ENCODE measurements at regions not wholly inside any gene's neighbourhood (a gene's known extent, or its start where the extent isn't known, plus 50 kb on each side); places are given as distances from the start of the nearest gene placed in this dataset.
"Not testable (repeated sequence)": the region's sequence is repeated elsewhere in the genome, so short reads cannot be mapped to it uniquely, and the experiment has no call there.

- DNase-seq: no peak
Measured at GRCh38 chr16:79402920-79403319, 197.6 kb downstream of the MAF start.

DNA sequence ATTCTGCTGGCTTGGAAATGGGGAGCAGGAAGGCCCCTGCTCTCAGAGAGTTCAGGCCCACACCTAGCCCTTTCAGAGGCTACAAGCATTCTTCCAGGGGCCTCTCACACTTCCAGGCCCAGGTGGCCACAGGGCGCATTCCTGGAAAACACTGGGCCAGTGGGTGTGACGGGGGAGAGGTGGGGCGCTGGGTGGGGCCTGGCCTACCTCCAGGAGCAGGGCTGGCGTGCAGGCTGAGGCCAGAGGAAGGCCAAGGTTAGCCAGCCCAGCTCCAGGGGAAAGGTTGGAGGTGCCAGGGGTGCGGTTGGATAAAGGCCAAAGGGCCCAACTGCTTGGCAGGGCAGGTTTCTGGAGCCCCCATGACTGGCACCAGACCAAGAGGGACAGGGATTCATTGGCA lies 198.2 kb downstream of the MAF start:
- no peak for DNase-seq

DNA sequence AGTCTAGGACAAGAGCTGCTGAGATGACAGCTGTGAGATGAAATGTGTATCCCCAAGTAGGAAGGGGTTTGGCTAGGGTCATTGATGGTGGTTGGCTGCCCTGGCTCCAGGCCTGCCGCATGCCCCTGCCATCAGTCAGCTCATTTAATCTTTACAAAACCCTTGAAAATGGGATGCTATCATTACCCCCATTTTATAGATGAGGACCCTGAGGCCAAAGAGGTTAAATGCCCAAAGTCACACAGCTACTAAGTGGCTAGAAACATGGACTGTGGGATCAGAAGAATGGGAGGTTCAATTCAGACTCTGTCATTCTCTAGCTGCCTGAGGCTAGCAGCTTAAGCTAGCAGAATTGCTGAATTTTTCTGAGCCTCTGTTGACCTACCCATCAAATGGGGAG lies 198.8 kb downstream of the MAF start:
- DNase-seq: no peak

DNA sequence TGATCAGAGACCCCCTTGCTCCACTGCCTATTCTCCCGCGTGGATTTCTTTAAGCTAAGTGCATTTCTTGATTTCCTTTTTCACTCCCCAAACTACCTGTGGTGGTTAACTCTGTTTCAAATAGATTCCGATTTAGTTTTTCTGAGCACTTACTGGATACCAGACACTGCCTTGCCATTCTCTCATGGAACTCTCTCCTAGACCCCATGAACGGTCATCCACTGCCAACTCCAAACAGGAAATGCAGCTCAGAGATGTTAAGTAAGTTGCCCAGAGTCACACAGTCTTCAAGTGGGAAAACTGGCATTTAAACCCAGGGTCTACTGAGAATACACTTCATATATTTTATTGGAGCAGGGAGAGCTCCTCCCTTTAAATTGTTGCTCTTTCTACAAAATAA lies 199.4 kb downstream of the MAF start:
- DNase-seq: no peak

- DNase-seq: no peak
Measured at GRCh38 chr16:79400462-79401149, 199.9 kb downstream of the MAF start.

GRCh38 chr16:79395591-79395990 lies 204.9 kb downstream of the MAF start:
- no peak for DNase-seq

GRCh38 chr16:79394206-79394605 lies 206.3 kb downstream of the MAF start:
- DNase-seq: no peak

- DNase-seq: no peak
Measured at GRCh38 chr16:79393564-79393963, 207.0 kb downstream of the MAF start.

GRCh38 chr16:79393127-79393526 lies 207.4 kb downstream of the MAF start:
- no peak for DNase-seq

DNA sequence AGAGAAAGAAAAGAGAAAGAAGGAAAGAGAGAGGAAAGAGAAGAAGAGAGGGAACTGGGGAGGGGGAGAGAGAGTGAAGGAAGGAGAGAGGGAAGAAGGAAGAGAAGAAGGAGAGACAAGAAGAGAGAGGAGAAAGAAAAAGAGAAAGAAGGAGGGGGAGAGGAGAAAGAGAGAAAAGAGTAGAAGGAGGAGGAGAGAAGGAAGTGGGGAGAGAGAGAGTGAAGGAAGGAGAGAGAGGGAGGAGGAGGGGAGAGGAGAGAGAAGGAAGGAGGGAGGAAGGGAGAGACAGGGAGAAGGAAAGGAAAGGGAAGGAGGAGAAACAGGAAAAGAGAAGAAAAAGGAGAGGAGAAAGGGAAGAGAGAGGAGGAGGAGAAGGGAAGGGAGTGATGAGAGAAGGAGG lies 208.5 kb downstream of the MAF start:
- no peak for DNase-seq

- DNase-seq: no peak
Measured at GRCh38 chr16:79391395-79391794, 209.1 kb downstream of the MAF start.

- DNase-seq: no peak
Measured at GRCh38 chr16:79390481-79391051, 210.0 kb downstream of the MAF start.

DNA sequence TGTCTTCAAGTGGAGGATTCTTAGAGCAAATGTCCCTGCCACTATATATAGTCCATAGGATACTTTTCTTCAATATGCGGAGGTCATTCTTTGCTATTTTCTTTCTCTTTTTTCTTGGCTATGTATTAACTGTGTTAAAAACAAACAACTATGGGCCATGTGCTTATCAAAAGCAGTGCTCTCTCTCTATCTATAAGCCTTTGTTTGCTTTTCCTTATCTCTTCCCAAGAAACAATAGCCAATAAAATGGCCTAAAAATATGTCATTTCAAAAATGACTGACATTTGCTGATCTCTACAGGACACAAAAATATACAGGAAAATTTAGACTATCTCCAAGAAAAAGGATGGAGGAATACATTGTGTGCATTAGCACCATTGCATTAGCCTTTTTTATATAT lies 212.1 kb downstream of the MAF start:
- no peak for DNase-seq

- no peak for DNase-seq
Measured at GRCh38 chr16:79386299-79386698, 214.2 kb downstream of the MAF start.

- DNase-seq: no peak
Measured at GRCh38 chr16:79381603-79382042, 218.9 kb downstream of the MAF start.

DNA sequence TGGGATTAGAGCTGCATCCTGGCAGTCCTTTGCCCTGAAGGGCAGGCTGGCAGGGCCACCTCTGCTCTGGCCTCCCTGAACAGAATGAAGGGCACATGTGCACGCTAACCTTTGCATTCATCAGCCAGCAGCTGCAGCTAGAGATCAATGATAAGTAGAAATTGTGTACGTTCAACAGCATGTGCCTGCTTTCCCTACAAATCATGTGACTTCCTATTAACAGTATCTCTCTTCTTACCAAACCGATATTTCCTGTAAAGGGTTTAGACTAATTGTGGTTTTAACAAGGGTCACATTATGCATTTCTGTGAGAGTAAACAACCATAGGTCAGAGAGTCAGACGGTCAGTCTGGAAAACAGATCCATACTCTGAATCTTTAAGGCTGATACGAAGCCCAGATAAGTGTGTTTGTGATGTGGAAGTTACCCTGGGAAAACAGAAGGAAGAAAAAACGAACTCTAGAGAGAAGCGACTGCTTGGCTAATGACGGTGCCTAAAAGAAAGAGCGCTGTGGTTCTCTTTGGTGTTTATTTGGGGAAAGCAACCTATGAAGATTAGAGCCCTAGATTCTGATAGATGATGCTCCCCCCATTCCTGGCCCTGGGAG lies 219.4 kb downstream of the MAF start:
- no peak for DNase-seq

- DNase-seq: no peak
Measured at GRCh38 chr16:79379095-79379494, 221.4 kb downstream of the MAF start.

- DNase-seq: not testable (repeated sequence)
Measured at GRCh38 chr16:79377082-79377481, 223.5 kb downstream of the MAF start.

GRCh38 chr16:79375351-79375750 lies 225.2 kb downstream of the MAF start:
- no peak for DNase-seq

- no peak for DNase-seq
Measured at GRCh38 chr16:79372503-79373184, 227.9 kb downstream of the MAF start.

- DNase-seq: no peak
Measured at GRCh38 chr16:79370736-79371135, 229.8 kb downstream of the MAF start.

- no peak for DNase-seq
Measured at GRCh38 chr16:79369796-79370195, 230.7 kb downstream of the MAF start.

DNA sequence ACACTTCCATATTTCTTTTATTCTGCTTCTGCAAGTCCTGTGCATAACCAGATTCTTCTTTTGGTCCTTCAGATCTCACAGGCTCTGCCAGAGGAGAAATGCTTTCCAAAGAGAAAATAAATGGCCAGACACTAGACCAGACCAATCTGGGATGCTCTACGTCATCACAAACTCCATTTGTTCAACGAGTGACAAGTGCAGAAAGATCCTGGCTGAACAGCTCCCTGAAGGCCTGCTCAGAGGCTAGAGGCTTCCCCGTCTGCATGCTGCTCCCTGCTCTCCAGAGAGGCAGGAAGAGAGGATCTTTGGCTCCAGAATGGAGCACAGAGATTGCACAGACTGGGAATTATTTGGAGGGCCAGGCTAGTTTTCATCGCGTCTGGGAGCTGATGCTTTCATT lies 232.7 kb downstream of the MAF start:
- no peak for DNase-seq

DNA sequence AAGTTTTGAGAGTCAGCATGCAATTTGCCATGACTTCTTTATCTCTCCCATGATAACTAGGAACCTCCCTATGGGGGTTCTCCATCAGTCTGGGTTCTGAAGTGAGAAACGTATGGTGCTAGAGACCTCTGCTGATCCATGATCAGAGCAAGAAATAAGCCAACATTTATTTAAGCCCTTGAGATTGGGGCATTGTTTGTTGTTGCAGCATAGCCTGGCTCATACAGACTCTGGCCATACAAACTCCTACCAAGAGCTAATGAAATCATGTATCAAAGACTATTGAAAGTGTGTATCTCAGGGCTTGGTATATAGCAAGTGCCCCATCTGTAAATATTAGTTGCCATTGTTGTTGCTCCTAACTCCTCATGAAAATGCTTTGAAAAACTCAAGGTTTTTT lies 233.9 kb downstream of the MAF start:
- no peak for DNase-seq

Measured in SHP77 treated with DMSO at 0.1 percent for 48 hours (cell line).